GM18873 (cell line): ENCODE measurements at regions not wholly inside any gene's neighbourhood (a gene's known extent, or its start where the extent isn't known, plus 50 kb on each side); places are given as distances from the start of the nearest gene placed in this dataset.
A peak's percentile ranks its signal among the peaks of the same experiment; 100 is the strongest.
"Not testable (repeated sequence)": the region's sequence is repeated elsewhere in the genome, so short reads cannot be mapped to it uniquely, and the experiment has no call there.

Experiments used
- ATAC-seq: cut with Tn5 transposase; IDR thresholded peaks from one replicate; pipeline ENCODE4 v1.9.1; 2021; ENCODE audit warnings: mild to moderate bottlenecking, moderate library complexity, moderate number of reproducible peaks; ENCODE audit not compliant: unreplicated experiment, low FRiP score

GRCh38 chr7:24428676-24429075 is 144.6 kb upstream of the PALS2 start:
- no peak for ATAC-seq

GRCh38 chr7:24432677-24433076 is 140.6 kb upstream of the PALS2 start:
- no peak for ATAC-seq

- ATAC-seq, result no peak
Measured at GRCh38 chr7:24434972-24435371, 138.3 kb upstream of the PALS2 start.

GRCh38 chr7:24436131-24436920 is 136.9 kb upstream of the PALS2 start:
- ATAC-seq, result no peak

- no peak for ATAC-seq
Measured at GRCh38 chr7:24438232-24438631, 135.0 kb upstream of the PALS2 start.

GRCh38 chr7:24439104-24439503 is 134.1 kb upstream of the PALS2 start:
- not testable (repeated sequence) for ATAC-seq

GRCh38 chr7:24440892-24441291 is 132.4 kb upstream of the PALS2 start:
- ATAC-seq, result no peak

- no peak for ATAC-seq
Measured at GRCh38 chr7:24441314-24442027, 131.8 kb upstream of the PALS2 start.

- no peak for ATAC-seq
Measured at GRCh38 chr7:24442170-24442777, 131.0 kb upstream of the PALS2 start.

- no peak for ATAC-seq
Measured at GRCh38 chr7:24444666-24445440, 128.4 kb upstream of the PALS2 start.

GRCh38 chr7:24448038-24448437 is 125.2 kb upstream of the PALS2 start:
- no peak for ATAC-seq

GRCh38 chr7:24449416-24449815 is 123.8 kb upstream of the PALS2 start:
- not testable (repeated sequence) for ATAC-seq

GRCh38 chr7:24455813-24456525 is 117.3 kb upstream of the PALS2 start:
- ATAC-seq, result peak; percentile 80

GRCh38 chr7:24456526-24457218 is 116.6 kb upstream of the PALS2 start:
- peak; percentile 55 for ATAC-seq

GRCh38 chr7:24457219-24457558 is 116.1 kb upstream of the PALS2 start:
- ATAC-seq, result no peak

GRCh38 chr7:24462117-24462516 is 111.1 kb upstream of the PALS2 start:
- no peak for ATAC-seq

- no peak for ATAC-seq
Measured at GRCh38 chr7:24462984-24463383, 110.3 kb upstream of the PALS2 start.

GRCh38 chr7:24463474-24463873 is 109.8 kb upstream of the PALS2 start:
- no peak for ATAC-seq

GRCh38 chr7:24464861-24465260 is 108.4 kb upstream of the PALS2 start:
- no peak for ATAC-seq
